GM18861 (cell line): ENCODE measurements at regions not wholly inside any gene's neighbourhood (a gene's known extent, or its start where the extent isn't known, plus 50 kb on each side); places are given as distances from the start of the nearest gene placed in this dataset.
"Not testable (repeated sequence)": the region's sequence is repeated elsewhere in the genome, so short reads cannot be mapped to it uniquely, and the experiment has no call there.

Experiments used
- ATAC-seq: cut with Tn5 transposase; IDR thresholded peaks from one replicate; pipeline ENCODE4 v1.9.1; 2021; ENCODE audit not compliant: unreplicated experiment

GRCh38 chr13:79997244-79997643 lies 343.7 kb downstream of the SPRY2 start:
- ATAC-seq = no peak

- ATAC-seq = no peak
Observed at GRCh38 chr13:79995334-79995733, 345.6 kb downstream of the SPRY2 start.

- ATAC-seq = no peak
Observed at GRCh38 chr13:79992111-79992510, 348.8 kb downstream of the SPRY2 start.

DNA sequence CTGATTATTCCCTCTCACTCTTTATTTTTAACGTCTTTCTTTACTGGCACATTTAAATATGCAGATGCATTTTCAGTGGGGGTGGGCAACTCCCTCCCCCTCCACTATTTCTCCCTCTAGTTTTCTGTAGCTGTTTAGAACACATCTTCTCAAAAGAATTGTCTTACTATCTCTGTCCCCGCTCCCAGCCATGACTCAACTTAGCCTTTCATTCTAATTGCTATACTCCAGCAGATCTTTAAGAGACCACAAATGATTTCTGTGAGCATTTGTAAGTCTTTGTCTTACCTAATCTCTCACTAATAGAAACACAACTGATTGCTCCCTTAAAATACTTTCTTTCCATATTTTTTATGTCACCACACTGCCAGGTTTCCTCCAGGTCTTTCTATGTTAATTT lies 350.9 kb downstream of the SPRY2 start:
- no peak for ATAC-seq

- no peak for ATAC-seq
Observed at GRCh38 chr13:79989217-79989661, 351.7 kb downstream of the SPRY2 start.

GRCh38 chr13:79988573-79988972 lies 352.4 kb downstream of the SPRY2 start:
- ATAC-seq = no peak

- ATAC-seq = no peak
Observed at GRCh38 chr13:79987761-79988160, 353.2 kb downstream of the SPRY2 start.

DNA sequence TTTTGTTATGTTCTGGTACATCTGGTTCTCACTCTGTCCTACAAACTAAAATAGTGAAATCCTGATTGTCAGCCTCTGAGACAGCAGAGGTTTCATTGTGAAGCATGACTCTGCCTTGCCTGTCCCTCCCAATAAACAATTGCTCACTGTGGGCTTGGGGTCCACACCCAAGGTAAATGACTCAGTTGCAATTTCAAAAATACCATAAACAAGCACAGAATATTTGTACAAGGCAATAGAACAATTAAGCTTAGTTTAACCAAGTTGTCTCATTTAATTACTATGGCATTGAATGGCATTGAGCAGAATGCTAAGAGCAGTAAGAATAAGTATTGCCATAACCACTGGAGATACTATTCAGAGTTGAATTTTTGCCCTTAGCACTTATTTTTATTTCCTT lies 353.6 kb downstream of the SPRY2 start:
- no peak for ATAC-seq

DNA sequence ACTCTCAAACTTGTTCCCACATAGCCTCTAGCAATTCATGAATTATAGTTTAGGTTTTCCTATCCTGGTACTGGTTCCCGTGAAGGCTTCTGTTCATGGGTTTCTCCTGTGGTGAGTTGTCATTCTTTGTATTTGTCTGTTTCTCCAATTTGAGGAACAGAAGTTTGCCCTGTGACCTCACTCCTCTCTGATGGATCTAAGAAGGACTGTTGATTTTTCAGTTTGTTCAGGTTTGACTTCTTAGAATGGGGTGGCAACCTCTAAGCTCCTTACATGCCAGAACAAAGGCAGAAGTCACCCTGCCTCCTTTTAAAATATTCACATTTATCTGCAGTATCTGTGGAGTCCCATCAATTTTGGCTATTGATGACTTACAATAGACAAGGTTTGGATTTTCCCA lies 354.0 kb downstream of the SPRY2 start:
- ATAC-seq = no peak

DNA sequence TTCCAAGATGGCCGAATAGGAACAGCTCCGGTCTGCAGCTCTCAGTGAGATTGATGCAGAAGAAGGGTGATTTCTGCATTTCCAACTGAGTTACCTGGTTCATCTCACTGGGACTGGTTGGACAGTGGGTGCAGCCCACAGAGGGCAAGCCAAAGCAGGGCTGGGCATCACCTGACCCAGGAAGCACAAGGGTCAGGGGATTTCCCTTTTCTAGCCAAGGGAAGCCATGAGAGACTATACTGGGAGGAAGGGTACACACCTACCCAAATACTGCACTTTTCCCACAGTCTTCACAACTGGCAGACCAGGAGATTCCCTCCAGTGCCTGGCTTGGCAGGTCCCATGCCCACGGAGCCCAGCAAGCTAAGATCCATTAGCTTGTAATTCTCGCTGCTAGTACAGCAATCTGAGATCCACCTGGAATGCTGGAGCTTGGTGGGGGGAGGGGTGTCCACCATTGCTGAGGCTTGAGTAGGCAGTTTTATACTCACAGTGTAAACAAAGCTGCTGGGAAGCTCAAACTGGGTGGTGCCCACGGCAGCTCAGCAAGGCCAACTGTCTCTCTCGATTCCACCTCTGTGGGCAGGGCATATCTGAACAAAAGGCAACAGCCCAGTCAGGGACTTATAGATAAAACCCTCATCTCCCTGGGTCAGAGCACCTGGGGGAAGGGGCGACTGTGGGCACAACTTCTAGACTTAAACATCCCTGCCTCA lies 365.8 kb downstream of the SPRY2 start:
- ATAC-seq = not testable (repeated sequence)

GRCh38 chr13:79973533-79973963 lies 367.4 kb downstream of the SPRY2 start:
- ATAC-seq = peak; percentile 92

GRCh38 chr13:79972066-79972569 lies 368.8 kb downstream of the SPRY2 start:
- ATAC-seq = no peak

DNA sequence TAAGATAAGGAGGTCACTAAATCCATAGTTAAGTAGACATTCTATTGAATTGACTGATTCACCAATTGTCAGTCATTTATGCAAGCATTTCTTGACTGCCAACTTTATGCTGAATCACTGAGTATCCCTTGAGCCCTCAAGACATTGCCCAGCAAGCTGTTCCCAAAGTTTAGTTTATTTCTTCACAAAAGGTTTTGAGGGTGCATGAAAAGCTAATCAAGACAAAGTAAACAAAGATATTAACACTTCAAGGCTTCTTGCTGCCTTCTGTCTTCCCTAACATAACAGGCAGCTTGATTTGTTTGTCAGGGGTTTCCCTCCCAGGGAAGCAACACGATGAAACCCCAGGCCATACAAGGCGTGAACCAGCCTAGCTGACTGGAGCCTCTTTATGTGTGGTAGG lies 374.4 kb downstream of the SPRY2 start:
- ATAC-seq = no peak

GRCh38 chr13:79966059-79966458 lies 374.9 kb downstream of the SPRY2 start:
- ATAC-seq = no peak

DNA sequence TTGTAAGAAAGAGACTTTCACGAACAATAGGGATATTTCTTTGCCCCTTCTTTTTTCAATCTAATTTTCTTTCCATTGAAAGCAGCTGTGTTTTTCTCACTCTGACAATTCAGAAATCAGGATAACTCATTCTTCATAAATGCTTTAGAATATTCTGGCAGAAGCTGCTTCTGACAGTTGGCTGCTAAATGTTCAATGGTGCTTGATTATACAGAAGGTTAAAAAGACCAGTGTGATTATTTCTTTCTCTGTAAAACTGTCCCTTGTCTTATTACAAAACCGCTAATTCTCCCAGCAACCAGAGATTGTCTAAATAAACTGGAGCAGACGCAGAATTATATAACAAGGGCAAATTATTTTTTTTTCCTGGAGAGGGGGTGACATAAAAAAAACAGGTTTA lies 394.4 kb downstream of the SPRY2 start:
- no peak for ATAC-seq

DNA sequence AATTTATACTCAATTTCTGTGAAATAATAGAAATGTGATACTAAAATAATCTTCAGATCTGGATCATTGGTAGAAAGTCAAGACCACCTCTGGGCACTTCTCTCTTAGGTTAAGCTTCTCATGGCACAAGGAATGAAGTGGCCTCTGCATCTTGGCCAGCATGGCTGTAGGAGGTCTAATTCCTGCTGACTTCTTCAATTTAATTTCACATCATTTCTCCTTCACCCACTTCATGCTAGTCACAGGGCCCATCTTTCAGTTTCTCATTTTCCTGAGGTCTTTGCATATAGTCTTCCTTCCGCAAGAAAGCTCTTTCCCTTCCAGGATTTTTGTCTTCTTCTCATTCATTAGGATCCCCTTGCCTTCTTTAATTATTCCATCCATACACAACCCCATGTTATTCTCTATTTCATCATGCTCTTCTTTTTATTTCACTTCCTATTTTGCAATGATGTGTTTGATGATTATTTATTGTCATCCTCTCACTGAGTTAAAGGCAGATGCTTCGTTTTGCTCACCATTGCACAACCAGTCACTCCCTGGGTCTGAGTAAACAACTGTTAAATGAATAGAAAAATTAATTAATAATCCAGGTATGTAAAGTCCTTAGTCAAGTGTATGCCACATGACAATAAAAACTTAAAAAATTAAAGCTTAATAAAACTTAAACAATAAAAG lies 397.4 kb downstream of the SPRY2 start:
- ATAC-seq = no peak

DNA sequence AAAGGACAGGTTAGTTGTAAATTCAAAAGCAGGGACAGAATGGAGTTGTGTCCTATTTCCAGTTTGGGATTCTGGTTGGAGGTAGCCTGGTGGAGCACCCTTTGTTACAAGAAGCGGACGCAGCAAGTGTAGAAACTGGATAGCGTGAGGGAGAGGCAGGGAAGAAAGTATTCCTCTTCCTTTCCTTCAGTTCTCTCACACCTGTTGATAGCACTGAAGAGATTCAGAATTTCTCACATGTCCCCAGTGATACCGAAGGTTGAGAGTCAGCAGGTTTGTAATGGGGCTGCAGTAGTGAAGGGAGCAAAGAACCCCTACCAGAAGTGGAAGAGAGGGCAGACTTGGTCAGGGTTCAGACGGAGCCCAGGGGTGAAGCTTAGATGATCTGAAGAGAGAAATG lies 399.2 kb downstream of the SPRY2 start:
- no peak for ATAC-seq

- ATAC-seq = no peak
Observed at GRCh38 chr13:79939689-79940088, 401.2 kb downstream of the SPRY2 start.

GRCh38 chr13:79937771-79938216 lies 403.1 kb downstream of the SPRY2 start:
- ATAC-seq = no peak

GRCh38 chr13:79937311-79937710 lies 403.6 kb downstream of the SPRY2 start:
- ATAC-seq = no peak

DNA sequence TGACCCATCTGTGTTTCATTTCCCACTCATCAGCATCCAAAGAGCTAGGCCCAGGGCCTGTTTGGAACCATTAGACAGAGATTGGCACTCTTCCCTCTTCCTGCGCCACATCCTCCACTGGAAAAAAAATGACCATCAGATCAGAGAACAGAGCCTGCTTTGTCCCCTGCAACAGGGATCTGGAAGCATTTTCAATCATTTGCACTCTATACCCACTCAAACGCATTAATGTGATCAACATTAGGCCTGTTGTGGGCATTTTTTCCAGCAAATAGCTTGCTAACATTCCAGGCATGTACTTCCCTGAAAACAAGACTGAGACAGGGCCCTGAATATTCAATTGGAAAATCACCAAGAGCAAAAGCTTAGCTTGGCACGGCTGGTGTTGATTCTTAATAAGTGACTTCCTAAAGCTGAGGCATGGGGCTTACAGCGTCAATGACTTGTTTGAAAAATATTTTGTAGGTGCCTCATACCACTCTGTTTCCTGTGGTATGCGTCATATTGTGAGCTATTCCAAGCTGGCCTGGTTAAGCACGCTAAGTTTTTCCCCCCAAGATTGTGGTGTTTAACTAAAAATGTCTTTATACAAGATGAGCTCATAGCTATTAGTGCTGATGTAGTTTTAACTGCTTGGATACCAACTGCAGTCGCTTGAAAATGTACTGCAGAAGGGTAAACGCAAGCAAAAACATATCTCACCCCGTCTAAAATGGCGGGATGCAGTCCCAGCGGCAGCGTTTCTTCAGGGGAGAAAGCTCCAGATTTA lies 404.4 kb downstream of the SPRY2 start:
- ATAC-seq = no peak

DNA sequence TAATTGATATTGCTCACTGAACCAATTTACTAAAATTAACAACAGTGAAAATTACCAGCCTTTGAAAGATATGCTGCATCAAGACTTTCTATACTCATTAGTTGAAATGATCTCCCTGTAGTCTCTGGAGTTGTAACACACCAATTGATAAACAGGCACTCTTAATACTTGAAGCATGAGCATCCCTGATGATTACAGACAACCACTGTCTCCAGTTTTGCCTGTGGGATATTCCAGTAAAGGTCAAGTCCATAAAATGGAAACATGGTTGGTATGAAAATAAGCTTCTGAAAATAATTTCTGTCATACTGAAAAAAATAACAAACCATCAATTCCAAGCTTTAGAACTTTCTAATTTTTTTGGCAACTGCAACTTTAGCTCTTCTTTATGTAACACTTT lies 405.8 kb downstream of the SPRY2 start:
- no peak for ATAC-seq
